Spleen (tissue), 7 donors: ENCODE measurements at regions not wholly inside any gene's neighbourhood (a gene's known extent, or its start where the extent isn't known, plus 50 kb on each side); places are given as distances from the start of the nearest gene placed in this dataset.
"Not testable (repeated sequence)": the region's sequence is repeated elsewhere in the genome, so short reads cannot be mapped to it uniquely, and the experiment has no call there.

Source experiments
- CTCF ChIP-seq, 11 experiments: fragments of 200-600 bp in 7 of 11; fragments of 450-650 bp in 4 of 11; sonication (generic) in 4 of 11; IDR thresholded peaks in 8 of 11; conservative IDR thresholded peaks in 3 of 11; 1 replicate in 7 of 11; 2 replicates in 4 of 11; pipeline versions ENCODE4 v1.4.0 to v1.8.0; 2016 to 2021; ENCODE audit warnings: antibody characterized with exemption in 11 of 11, inconsistent platforms in 4 of 11, mild to moderate bottlenecking in 1 of 11
- POLR2A ChIP-seq, 3 donors: fragments of 450-650 bp; IDR thresholded peaks; one replicate each; pipeline ENCODE4 v1.5.1; 2017; ENCODE audit warnings: antibody characterized with exemption in 3 of 3, mild to moderate bottlenecking in 1 of 3
- POLR2AphosphoS5 ChIP-seq, 3 donors: sonication (generic); formaldehyde crosslinking; IDR thresholded peaks; one replicate each; pipeline ENCODE4 v1.5.1; 2017; ENCODE audit warnings: antibody characterized with exemption in 3 of 3
- donor health status: DM: no; HTN: no; CAD: no; lungs with moderate emphysema.
- donor health status: DM: no; HTN: no; CAD: no.
- donor health status: DM: no; HTN: no; CAD: no.

- TF ChIP-seq CTCF (IDR thresholded peaks at IDR 0.05 in 8 of 11, conservative IDR thresholded peaks at IDR 0.05 in 3 of 11); POLR2AphosphoS5 (IDR thresholded peaks at IDR 0.05); POLR2A (IDR thresholded peaks at IDR 0.05): not testable (repeated sequence)
Measured at GRCh38 chr2:36091844-36092741, 263.5 kb upstream of the CRIM1 start.
